ENCODE measurements at regions not wholly inside any gene's neighbourhood (a gene's known extent, or its start where the extent isn't known, plus 50 kb on each side); places are given as distances from the start of the nearest gene placed in this dataset.

DNA sequence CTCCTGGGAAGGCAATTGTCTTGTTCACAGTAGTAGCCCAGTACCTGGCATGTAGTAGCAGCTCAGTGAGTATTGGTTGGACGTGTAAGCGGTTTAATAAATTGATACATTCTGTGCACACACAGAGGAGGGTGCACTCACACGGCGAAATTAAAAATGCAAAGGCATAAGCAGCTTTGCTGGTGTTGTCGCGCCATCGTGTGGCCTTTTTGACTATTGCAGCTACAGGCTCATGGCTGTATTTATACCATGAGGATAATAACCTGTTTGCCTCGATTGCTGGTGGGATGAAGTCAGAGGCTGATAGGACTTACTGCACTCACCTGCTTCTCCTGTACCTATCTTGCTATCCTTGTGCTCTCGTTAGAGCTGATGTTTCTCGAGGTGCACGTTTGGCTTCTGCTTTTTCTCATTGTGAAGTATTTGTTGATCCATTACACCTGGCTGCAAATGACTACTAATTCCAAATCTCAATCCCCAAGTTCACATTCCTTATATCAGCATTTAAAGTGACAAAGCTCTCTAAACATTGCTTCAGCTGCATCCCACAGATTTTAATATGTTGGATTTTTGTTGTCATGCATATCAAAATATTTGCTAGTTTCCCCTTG lies 61.5 kb downstream of the TBXT start:
- no peaks in the 10 kb centered on the region for H3K4me1 ChIP-seq (ENCODE audit: control insufficient read depth, insufficient read depth, low read length)
- H3K27ac ChIP-seq (ENCODE audit: low read length), result no peak overlapping the region
- H3K36me3 ChIP-seq (ENCODE audit: control insufficient read depth, insufficient read depth, low read length), result no peaks in the 10 kb centered on the region
- WGBS (ENCODE audit: insufficient coverage, low lambda C conversion rate), result 0% methylated on average over 1 of the region's 11 CpGs
- peaks cover 3% of the 10 kb centered on the region for H3K27me3 ChIP-seq (ENCODE audit: control insufficient read depth, insufficient read depth, low read length)
- peaks cover 6% of the 10 kb centered on the region for H3K9me3 ChIP-seq (ENCODE audit: control insufficient read depth, low read depth, low read length)
- no peak overlapping the region for H3K4me3 ChIP-seq (ENCODE audit: low read length)
- peak; percentile 27 to 38 for DNase-seq

DNA sequence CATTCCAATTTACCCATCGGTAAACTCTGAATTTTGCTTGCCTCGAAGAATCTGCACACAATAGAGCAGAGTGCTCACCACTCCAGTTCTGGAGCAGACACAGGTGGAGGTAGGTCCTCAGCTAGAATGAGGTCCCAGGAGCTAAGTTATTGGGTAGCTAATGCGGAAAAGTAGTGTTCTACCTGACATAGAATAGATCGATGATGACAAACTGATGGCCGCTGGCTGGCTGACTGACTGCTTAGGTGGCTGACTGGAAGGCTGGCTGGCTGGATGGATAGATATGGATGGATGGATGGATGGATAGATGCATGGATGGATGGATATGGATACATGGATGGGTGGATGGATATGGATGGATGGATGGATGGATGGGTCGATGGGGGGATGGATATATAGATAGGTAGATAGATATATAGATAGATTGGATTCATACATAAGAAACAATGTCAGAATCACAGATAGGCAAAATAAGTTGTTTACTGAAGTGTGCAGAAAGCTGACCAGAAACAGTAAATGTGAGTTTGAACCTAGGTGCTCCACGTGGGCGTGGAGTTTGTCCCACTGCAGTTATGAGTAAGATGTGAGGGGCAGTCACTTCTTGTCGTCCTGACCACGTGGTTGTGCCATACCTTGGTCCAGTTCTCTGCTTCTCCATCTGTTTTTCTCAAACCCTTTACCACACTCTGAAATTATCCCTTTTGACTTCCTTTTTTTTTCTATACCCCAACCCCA lies 62.1 kb downstream of the TBXT start:
- Histone ChIP-seq H3K4me3 (ENCODE audit: low read length) (no peak overlapping the region), H3K9me3 (ENCODE audit: control insufficient read depth, low read depth, low read length) (peaks cover 6% of the 10 kb centered on the region), H3K27ac (ENCODE audit: low read length) (no peak overlapping the region), H3K4me1 (ENCODE audit: control insufficient read depth, insufficient read depth, low read length) (no peaks in the 10 kb centered on the region), H3K36me3 (ENCODE audit: control insufficient read depth, insufficient read depth, low read length) (no peaks in the 10 kb centered on the region), H3K27me3 (ENCODE audit: control insufficient read depth, insufficient read depth, low read length) (peaks cover 3% of the 10 kb centered on the region)
- WGBS (ENCODE audit: insufficient coverage, low lambda C conversion rate), result 0% methylated on average over 2 of the region's 10 CpGs
- no peak for DNase-seq

DNA sequence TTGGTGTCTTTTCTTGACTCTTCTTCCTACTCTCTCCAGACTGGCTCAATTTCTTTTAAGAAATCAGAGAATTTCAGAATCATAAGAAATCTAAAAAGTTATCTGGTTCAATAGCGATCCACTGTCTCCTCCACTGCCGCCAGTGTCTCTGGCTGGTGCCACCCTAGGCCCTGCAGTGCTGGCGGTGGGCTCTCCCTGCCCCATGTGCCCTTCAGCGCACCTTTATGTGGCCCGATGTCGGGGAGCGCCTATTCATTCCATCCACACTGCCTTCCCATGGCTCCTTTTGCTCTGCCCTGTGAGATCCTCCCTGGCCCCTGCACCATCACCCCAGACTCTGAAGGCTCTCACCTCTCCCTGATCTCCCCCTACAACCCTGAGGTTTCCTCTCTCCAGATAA lies 62.8 kb downstream of the TBXT start:
- WGBS (ENCODE audit: insufficient coverage, low lambda C conversion rate), result no CpG with 5 or more reads among the region's 7 CpGs
- no peaks in the 10 kb centered on the region for H3K4me1 ChIP-seq (ENCODE audit: control insufficient read depth, insufficient read depth, low read length)
- peaks cover 6% of the 10 kb centered on the region for H3K9me3 ChIP-seq (ENCODE audit: control insufficient read depth, low read depth, low read length)
- no peak overlapping the region for H3K27ac ChIP-seq (ENCODE audit: low read length)
- no peak for DNase-seq
- no peak overlapping the region for H3K4me3 ChIP-seq (ENCODE audit: low read length)
- H3K27me3 ChIP-seq (ENCODE audit: control insufficient read depth, insufficient read depth, low read length), result peaks cover 3% of the 10 kb centered on the region
- H3K36me3 ChIP-seq (ENCODE audit: control insufficient read depth, insufficient read depth, low read length), result no peaks in the 10 kb centered on the region

DNA sequence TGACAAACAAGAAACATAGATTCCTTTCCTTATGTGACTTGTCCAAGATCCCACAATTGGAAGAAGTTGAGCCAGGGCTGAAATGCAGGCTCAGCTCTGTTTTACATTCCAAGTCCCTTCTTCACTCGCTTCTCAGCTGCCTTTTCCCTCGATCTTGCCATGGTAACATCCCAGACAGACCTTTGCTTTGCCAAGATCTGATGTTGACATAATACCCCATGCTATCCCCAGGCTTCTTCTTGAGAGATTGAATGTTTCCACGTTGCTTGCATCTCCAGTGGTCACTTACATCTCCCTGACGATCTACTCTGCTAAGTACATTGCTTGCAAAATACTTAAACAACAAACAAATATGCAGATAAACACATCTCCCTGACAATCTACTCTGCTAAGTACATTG lies 63.5 kb downstream of the TBXT start:
- peaks cover 6% of the 10 kb centered on the region for H3K9me3 ChIP-seq (ENCODE audit: control insufficient read depth, low read depth, low read length)
- DNase-seq, result no peak
- 40% methylated on average over 2 of the region's 4 CpGs for WGBS (ENCODE audit: insufficient coverage, low lambda C conversion rate)

DNA sequence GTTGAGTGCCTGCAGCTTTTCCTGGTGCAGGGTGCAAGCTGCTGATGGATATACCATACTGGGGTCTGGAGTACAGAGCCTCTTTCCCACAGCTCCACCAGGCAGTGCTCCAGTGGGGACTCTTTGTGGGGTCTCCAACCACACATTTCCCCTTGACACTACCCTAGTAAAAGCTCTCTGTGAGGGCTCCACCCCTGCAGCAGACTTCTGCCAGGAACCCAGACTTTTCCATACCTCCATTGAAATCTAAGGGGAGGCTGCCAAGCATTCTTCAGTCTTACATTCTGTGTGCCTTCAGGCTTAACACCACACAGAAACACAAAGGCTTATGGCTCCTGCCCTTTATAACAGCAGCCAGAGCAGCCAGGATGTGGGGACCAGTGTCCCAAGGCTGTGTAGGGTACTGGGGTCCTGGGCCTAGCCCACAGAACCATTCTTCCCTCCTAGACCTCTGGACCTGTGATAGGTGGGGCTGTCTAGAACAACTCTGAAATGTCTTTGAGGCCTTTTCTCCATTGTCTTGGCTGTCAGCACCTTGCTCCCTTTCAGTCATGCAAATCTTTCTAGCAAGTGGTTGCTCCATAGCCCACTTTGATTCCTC lies 65.7 kb downstream of the TBXT start:
- H3K4me3 ChIP-seq (ENCODE audit: low read length), result no peak overlapping the region
- H3K27ac ChIP-seq (ENCODE audit: low read length), result no peak overlapping the region
- H3K27me3 ChIP-seq (ENCODE audit: control insufficient read depth, insufficient read depth, low read length), result peaks cover 7% of the 10 kb centered on the region
- no peak for DNase-seq
- H3K9me3 ChIP-seq (ENCODE audit: control insufficient read depth, low read depth, low read length), result peaks cover 6% of the 10 kb centered on the region
- no peaks in the 10 kb centered on the region for H3K36me3 ChIP-seq (ENCODE audit: control insufficient read depth, insufficient read depth, low read length)
- no peaks in the 10 kb centered on the region for H3K4me1 ChIP-seq (ENCODE audit: control insufficient read depth, insufficient read depth, low read length)

More for the DNA sequence above, 63.5 kb downstream of the TBXT start:
- no peaks in the 10 kb centered on the region for H3K36me3 ChIP-seq (ENCODE audit: control insufficient read depth, insufficient read depth, low read length)
- H3K4me3 ChIP-seq (ENCODE audit: low read length), result no peak overlapping the region
- H3K27me3 ChIP-seq (ENCODE audit: control insufficient read depth, insufficient read depth, low read length), result peaks cover 3% of the 10 kb centered on the region
- no peaks in the 10 kb centered on the region for H3K4me1 ChIP-seq (ENCODE audit: control insufficient read depth, insufficient read depth, low read length)
- no peak overlapping the region for H3K27ac ChIP-seq (ENCODE audit: low read length)

DNA sequence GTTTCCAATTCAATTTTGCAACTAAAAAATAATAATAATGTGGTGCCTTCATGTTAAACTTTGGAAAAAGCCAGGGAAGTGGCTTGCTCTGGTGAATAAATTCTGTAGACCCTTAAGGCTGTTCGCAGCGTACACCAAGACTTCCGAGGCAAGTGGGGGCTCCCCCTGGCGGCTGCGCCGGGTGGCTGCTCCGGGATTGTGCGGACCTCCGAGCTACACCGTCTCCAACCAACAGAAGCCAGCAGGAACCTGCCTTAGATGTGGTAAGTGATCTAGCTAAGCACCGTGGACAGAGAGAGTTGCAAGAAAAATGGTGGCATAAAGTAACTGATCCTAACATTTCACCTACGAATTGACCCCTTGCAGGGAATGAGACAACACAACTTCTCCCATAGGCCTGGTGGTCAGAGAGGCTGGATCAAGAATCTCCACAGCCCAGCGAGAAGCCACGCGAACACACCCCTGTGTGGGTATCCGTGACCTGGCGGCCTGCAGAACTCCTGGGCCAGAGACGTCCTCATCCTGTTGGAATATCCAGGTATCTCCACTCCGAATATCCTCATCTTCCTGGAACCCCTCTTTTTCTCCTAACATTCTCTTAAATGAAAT lies 69.6 kb downstream of the TBXT start:
- peaks cover 8% of the 10 kb centered on the region for H3K27me3 ChIP-seq (ENCODE audit: control insufficient read depth, insufficient read depth, low read length)
- no peak overlapping the region for H3K27ac ChIP-seq (ENCODE audit: low read length)
- H3K4me3 ChIP-seq (ENCODE audit: low read length), result peak overlapping the region; percentile 40
- DNase-seq, result peak; percentile 29 to 59
- H3K36me3 ChIP-seq (ENCODE audit: control insufficient read depth, insufficient read depth, low read length), result no peaks in the 10 kb centered on the region
- H3K9me3 ChIP-seq (ENCODE audit: control insufficient read depth, low read depth, low read length), result peaks cover 6% of the 10 kb centered on the region
- WGBS (ENCODE audit: insufficient coverage, low lambda C conversion rate), result no CpG with 5 or more reads among the region's 19 CpGs
- no peaks in the 10 kb centered on the region for H3K4me1 ChIP-seq (ENCODE audit: control insufficient read depth, insufficient read depth, low read length)

DNA sequence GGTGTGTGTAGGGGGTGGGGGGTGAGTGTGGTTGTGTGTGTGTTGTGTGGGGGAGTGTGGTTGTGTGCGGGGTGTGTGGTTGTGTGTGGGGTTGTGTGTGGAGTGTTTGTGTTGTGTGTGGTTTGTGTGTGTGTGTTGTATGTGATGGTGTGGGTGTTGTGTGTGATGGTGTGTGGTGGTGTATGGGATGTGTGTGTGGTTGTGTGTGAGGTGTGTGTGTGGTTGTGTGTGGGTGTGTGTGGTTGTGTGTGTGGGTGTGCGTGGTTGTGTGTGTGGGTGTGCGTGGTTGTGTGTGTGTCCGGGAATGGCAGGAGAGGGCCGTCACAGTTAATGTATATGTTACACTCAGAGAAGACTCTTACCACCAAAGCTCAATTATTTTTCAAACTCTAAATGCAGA lies 79.8 kb downstream of the TBXT start:
- Histone ChIP-seq H3K27me3 (ENCODE audit: control insufficient read depth, insufficient read depth, low read length) (no peaks in the 10 kb centered on the region), H3K36me3 (ENCODE audit: control insufficient read depth, insufficient read depth, low read length) (no peaks in the 10 kb centered on the region), H3K27ac (ENCODE audit: low read length) (no peak overlapping the region), H3K9me3 (ENCODE audit: control insufficient read depth, low read depth, low read length) (no peaks in the 10 kb centered on the region), H3K4me3 (ENCODE audit: low read length) (no peak overlapping the region), H3K4me1 (ENCODE audit: control insufficient read depth, insufficient read depth, low read length) (no peaks in the 10 kb centered on the region)
- WGBS (ENCODE audit: insufficient coverage, low lambda C conversion rate), result no CpG with 5 or more reads among the region's 5 CpGs
- DNase-seq, result no peak

DNA sequence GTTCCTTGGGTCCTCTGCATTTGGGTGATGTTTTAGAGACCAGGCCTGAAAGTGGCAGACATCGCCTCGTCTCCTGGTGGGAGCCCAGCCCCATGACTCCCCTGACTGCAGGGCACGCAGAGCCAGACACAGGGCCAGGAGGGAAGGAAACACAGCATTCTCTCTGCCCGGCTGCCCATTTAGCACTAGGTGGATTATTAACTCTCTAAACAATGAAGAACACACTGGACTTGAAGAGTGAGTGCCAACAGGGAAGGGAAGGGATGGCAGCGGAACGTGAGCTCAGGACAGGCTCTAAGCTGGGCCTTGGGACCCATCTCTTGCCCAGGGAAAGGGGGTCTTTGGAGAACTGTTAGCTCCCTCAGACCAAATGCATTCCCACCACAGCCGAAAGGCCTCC lies 80.4 kb downstream of the TBXT start:
- Histone ChIP-seq H3K4me3 (ENCODE audit: low read length) (no peak overlapping the region), H3K9me3 (ENCODE audit: control insufficient read depth, low read depth, low read length) (no peaks in the 10 kb centered on the region), H3K4me1 (ENCODE audit: control insufficient read depth, insufficient read depth, low read length) (no peaks in the 10 kb centered on the region), H3K27me3 (ENCODE audit: control insufficient read depth, insufficient read depth, low read length) (no peaks in the 10 kb centered on the region), H3K27ac (ENCODE audit: low read length) (no peak overlapping the region), H3K36me3 (ENCODE audit: control insufficient read depth, insufficient read depth, low read length) (no peaks in the 10 kb centered on the region)
- DNase-seq, result no peak
- no CpG with 5 or more reads among the region's 7 CpGs for WGBS (ENCODE audit: insufficient coverage, low lambda C conversion rate)

DNA sequence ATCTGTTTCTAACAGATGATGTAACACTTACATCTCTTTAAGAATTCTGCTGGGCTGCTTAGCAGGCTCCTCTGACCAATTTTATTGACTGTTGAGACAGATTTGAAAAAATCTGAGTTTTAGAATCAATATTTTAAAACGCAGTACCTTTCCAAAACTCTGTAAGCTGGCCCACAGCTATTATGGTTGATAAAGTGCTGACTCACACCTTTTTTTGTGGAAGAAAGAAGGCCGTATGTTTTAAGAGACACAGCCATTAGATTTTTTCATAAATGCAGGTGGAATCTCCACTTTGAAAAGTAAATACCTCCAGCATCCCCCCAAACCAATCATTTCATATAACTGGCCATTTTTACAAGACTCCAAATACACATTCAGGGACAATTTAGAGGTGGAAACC lies 82.2 kb downstream of the TBXT start:
- Histone ChIP-seq H3K27ac (ENCODE audit: low read length) (no peak overlapping the region), H3K9me3 (ENCODE audit: control insufficient read depth, low read depth, low read length) (no peaks in the 10 kb centered on the region), H3K36me3 (ENCODE audit: control insufficient read depth, insufficient read depth, low read length) (no peaks in the 10 kb centered on the region), H3K4me1 (ENCODE audit: control insufficient read depth, insufficient read depth, low read length) (no peaks in the 10 kb centered on the region), H3K4me3 (ENCODE audit: low read length) (no peak overlapping the region), H3K27me3 (ENCODE audit: control insufficient read depth, insufficient read depth, low read length) (no peaks in the 10 kb centered on the region)
- DNase-seq, result no peak
- no CpG with 5 or more reads among the region's 2 CpGs for WGBS (ENCODE audit: insufficient coverage, low lambda C conversion rate)

DNA sequence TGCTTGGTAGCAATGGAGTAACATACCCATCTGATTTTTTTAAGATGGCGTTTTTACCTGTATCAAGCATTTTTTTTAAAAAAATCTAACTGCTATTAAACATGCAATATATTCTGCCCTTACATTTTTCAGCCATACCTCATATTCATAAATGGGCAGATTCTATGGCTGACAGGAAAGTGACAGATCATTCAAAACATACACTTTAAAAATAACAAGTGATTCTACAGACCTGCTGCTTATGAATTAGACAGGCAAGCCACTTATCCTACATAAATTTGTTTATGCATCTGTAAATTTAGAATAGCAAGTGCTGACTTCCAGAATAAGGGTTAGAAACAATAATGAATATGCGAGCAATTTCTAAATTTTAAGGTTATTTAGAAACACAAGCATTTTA lies 82.7 kb downstream of the TBXT start:
- Histone ChIP-seq H3K9me3 (ENCODE audit: control insufficient read depth, low read depth, low read length) (no peaks in the 10 kb centered on the region), H3K4me3 (ENCODE audit: low read length) (no peak overlapping the region), H3K36me3 (ENCODE audit: control insufficient read depth, insufficient read depth, low read length) (no peaks in the 10 kb centered on the region), H3K4me1 (ENCODE audit: control insufficient read depth, insufficient read depth, low read length) (no peaks in the 10 kb centered on the region), H3K27me3 (ENCODE audit: control insufficient read depth, insufficient read depth, low read length) (no peaks in the 10 kb centered on the region), H3K27ac (ENCODE audit: low read length) (no peak overlapping the region)
- WGBS (ENCODE audit: insufficient coverage, low lambda C conversion rate), result 94% methylated on average over 2 of the region's 2 CpGs
- no peak for DNase-seq
